ENCODE measurements at regions not wholly inside any gene's neighbourhood (a gene's known extent, or its start where the extent isn't known, plus 50 kb on each side); places are given as distances from the start of the nearest gene placed in this dataset.

DNA sequence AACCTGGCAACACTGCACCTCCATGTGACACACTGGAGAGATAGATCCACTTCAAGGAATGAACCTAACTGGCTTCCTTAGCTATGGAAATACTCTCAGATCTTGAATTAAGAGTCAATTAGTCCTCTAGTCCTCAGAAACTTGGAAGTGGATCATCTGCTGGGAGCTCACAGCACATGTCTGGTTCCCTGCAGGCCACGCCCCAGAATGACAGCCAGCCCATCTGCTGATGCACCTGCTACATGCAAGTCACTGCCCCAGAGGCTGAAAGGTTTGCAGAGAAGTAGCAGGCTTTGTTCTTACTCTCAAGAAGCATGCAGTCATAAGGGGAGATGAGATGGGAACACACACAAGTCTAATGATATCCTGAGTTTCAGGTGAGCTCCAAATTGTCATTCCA is 275.9 kb downstream of the SKAP2 start:
- no peak for TF ChIP-seq CTCF (IDR thresholded peaks at IDR 0.05)
- no peak for TF ChIP-seq POLR2A (IDR thresholded peaks at IDR 0.05)
- TF ChIP-seq EP300 (IDR thresholded peaks at IDR 0.05) = no peak

All from tibial nerve (tissue), 4 donors.